Activated CD4-positive, alpha-beta T cell treated with anti-CD3 and anti-CD28 coated beads, Interleukin-2, amount 10 ng/mL, durations not matched to agents 24 days and 14 days (primary cell): ENCODE measurements at regions not wholly inside any gene's neighbourhood (a gene's known extent, or its start where the extent isn't known, plus 50 kb on each side); places are given as distances from the start of the nearest gene placed in this dataset.

Experiments used
- DNase-seq: peaks from one replicate; pipeline ENCODE4 v3.0.0; 2022
- H3K27ac Mint-ChIP-seq: one replicate; pipeline ENCODE4 v1.8.0; 2022; ENCODE audit warnings: mild to moderate bottlenecking, mixed read lengths
- H3K27me3 Mint-ChIP-seq: one replicate; pipeline ENCODE4 v1.8.0; 2022; ENCODE audit warnings: mixed read lengths
- H3K36me3 Mint-ChIP-seq: one replicate; pipeline ENCODE4 v1.8.0; 2022; ENCODE audit warnings: low read depth, mild to moderate bottlenecking, mixed read lengths
- H3K4me1 Mint-ChIP-seq: one replicate; pipeline ENCODE4 v1.8.0; 2021; ENCODE audit warnings: mixed read lengths
- H3K4me3 Mint-ChIP-seq: one replicate; pipeline ENCODE4 v1.8.0; 2022; ENCODE audit warnings: mild to moderate bottlenecking, moderate library complexity, mixed read lengths
- H3K9me3 Mint-ChIP-seq: one replicate; pipeline ENCODE4 v1.8.0; 2021; ENCODE audit warnings: mixed read lengths
- intact Hi-C: fragments of 100-400 bp; cut with micrococcal nuclease; formaldehyde crosslinking; loops from one replicate; pipeline ENCODE4 v1.15.1; 2023

- Mint-ChIP-seq H3K36me3 (no peaks in the 10 kb centered on the region), H3K27ac (no peak overlapping the region), H3K27me3 (no peaks in the 10 kb centered on the region), H3K4me1 (no peaks in the 10 kb centered on the region), H3K4me3 (no peak overlapping the region), H3K9me3 (peaks cover 4% of the 10 kb centered on the region)
- intact Hi-C loops: no loop called here
- DNase-seq: no peak
Measured at GRCh38 chr7:69349291-69349690, 249.0 kb upstream of the AUTS2 start.

- no peak for DNase-seq
- no peaks in the 10 kb centered on the region for H3K9me3 Mint-ChIP-seq
- no peak overlapping the region for H3K27ac Mint-ChIP-seq
- intact Hi-C loops: no loop called here
- no peaks in the 10 kb centered on the region for H3K4me1 Mint-ChIP-seq
- H3K27me3 Mint-ChIP-seq: no peaks in the 10 kb centered on the region
- no peak overlapping the region for H3K4me3 Mint-ChIP-seq
- H3K36me3 Mint-ChIP-seq: no peaks in the 10 kb centered on the region
Measured at GRCh38 chr7:69358163-69358821, 240.0 kb upstream of the AUTS2 start.

- Mint-ChIP-seq H3K36me3 (no peaks in the 10 kb centered on the region), H3K27ac (no peak overlapping the region), H3K9me3 (no peaks in the 10 kb centered on the region), H3K27me3 (no peaks in the 10 kb centered on the region), H3K4me1 (no peaks in the 10 kb centered on the region), H3K4me3 (no peak overlapping the region)
- intact Hi-C loops: no loop called here
- no peak for DNase-seq
Measured at GRCh38 chr7:69359003-69359700, 239.1 kb upstream of the AUTS2 start.

GRCh38 chr7:69360913-69361312 lies 237.4 kb upstream of the AUTS2 start:
- no peak overlapping the region for H3K4me3 Mint-ChIP-seq
- no peaks in the 10 kb centered on the region for H3K4me1 Mint-ChIP-seq
- no peak overlapping the region for H3K27ac Mint-ChIP-seq

GRCh38 chr7:69363136-69363535 lies 235.1 kb upstream of the AUTS2 start:
- intact Hi-C loops: no loop called here
- Mint-ChIP-seq H3K9me3 (no peaks in the 10 kb centered on the region), H3K27me3 (no peaks in the 10 kb centered on the region), H3K27ac (no peak overlapping the region), H3K4me3 (no peak overlapping the region), H3K4me1 (no peaks in the 10 kb centered on the region), H3K36me3 (no peaks in the 10 kb centered on the region)
- DNase-seq: no peak

More at GRCh38 chr7:69360913-69361312, 237.4 kb upstream of the AUTS2 start:
- Mint-ChIP-seq H3K27me3 (no peaks in the 10 kb centered on the region), H3K36me3 (no peaks in the 10 kb centered on the region), H3K9me3 (no peaks in the 10 kb centered on the region)
- intact Hi-C loops: no loop called here
- DNase-seq: no peak

GRCh38 chr7:69364813-69365643 lies 233.2 kb upstream of the AUTS2 start:
- no peak for DNase-seq
- intact Hi-C loops: no loop called here
- Mint-ChIP-seq H3K9me3 (no peaks in the 10 kb centered on the region), H3K27ac (no peak overlapping the region), H3K27me3 (no peaks in the 10 kb centered on the region), H3K4me1 (no peaks in the 10 kb centered on the region), H3K4me3 (no peak overlapping the region), H3K36me3 (no peaks in the 10 kb centered on the region)

GRCh38 chr7:69365651-69366192 lies 232.6 kb upstream of the AUTS2 start:
- Mint-ChIP-seq H3K27ac (no peak overlapping the region), H3K9me3 (no peaks in the 10 kb centered on the region), H3K27me3 (no peaks in the 10 kb centered on the region), H3K4me3 (no peak overlapping the region), H3K36me3 (no peaks in the 10 kb centered on the region), H3K4me1 (no peaks in the 10 kb centered on the region)
- DNase-seq: no peak
- intact Hi-C loops: no loop called here

- Mint-ChIP-seq H3K36me3 (no peaks in the 10 kb centered on the region), H3K27me3 (no peaks in the 10 kb centered on the region), H3K4me3 (no peak overlapping the region), H3K27ac (no peak overlapping the region), H3K4me1 (no peaks in the 10 kb centered on the region), H3K9me3 (no peaks in the 10 kb centered on the region)
- intact Hi-C loops: no loop called here
- no peak for DNase-seq
Measured at GRCh38 chr7:69367780-69368179, 230.5 kb upstream of the AUTS2 start.

GRCh38 chr7:69373171-69374043 lies 224.9 kb upstream of the AUTS2 start:
- H3K4me1 Mint-ChIP-seq: no peaks in the 10 kb centered on the region
- intact Hi-C loops: no loop called here
- H3K27me3 Mint-ChIP-seq: no peaks in the 10 kb centered on the region
- no peak for DNase-seq
- H3K9me3 Mint-ChIP-seq: peaks cover 8% of the 10 kb centered on the region
- no peak overlapping the region for H3K4me3 Mint-ChIP-seq
- H3K27ac Mint-ChIP-seq: no peak overlapping the region
- H3K36me3 Mint-ChIP-seq: no peaks in the 10 kb centered on the region

- no peaks in the 10 kb centered on the region for H3K36me3 Mint-ChIP-seq
- H3K9me3 Mint-ChIP-seq: peaks cover 10% of the 10 kb centered on the region
Measured at GRCh38 chr7:69374044-69374425, 224.2 kb upstream of the AUTS2 start.

GRCh38 chr7:69377191-69377590 lies 221.1 kb upstream of the AUTS2 start:
- peaks cover 10% of the 10 kb centered on the region for H3K9me3 Mint-ChIP-seq
- no peaks in the 10 kb centered on the region for H3K36me3 Mint-ChIP-seq
- no peak for DNase-seq
- no peak overlapping the region for H3K27ac Mint-ChIP-seq
- H3K4me1 Mint-ChIP-seq: no peaks in the 10 kb centered on the region
- no peak overlapping the region for H3K4me3 Mint-ChIP-seq
- H3K27me3 Mint-ChIP-seq: no peaks in the 10 kb centered on the region
- intact Hi-C loops: no loop called here

More at GRCh38 chr7:69374044-69374425, 224.2 kb upstream of the AUTS2 start:
- no peak for DNase-seq
- Mint-ChIP-seq H3K4me1 (no peaks in the 10 kb centered on the region), H3K27ac (no peak overlapping the region), H3K27me3 (no peaks in the 10 kb centered on the region), H3K4me3 (no peak overlapping the region)
- intact Hi-C loops: no loop called here

- Mint-ChIP-seq H3K4me1 (no peaks in the 10 kb centered on the region), H3K27me3 (no peaks in the 10 kb centered on the region), H3K9me3 (peaks cover 5% of the 10 kb centered on the region), H3K27ac (no peak overlapping the region), H3K4me3 (no peak overlapping the region), H3K36me3 (no peaks in the 10 kb centered on the region)
- intact Hi-C loops: no loop called here
- no peak for DNase-seq
Measured at GRCh38 chr7:69388452-69389137, 209.7 kb upstream of the AUTS2 start.

GRCh38 chr7:69389216-69389615 lies 209.1 kb upstream of the AUTS2 start:
- no peaks in the 10 kb centered on the region for H3K27me3 Mint-ChIP-seq
- H3K9me3 Mint-ChIP-seq: peaks cover 5% of the 10 kb centered on the region
- no peak for DNase-seq
- no peaks in the 10 kb centered on the region for H3K4me1 Mint-ChIP-seq
- H3K36me3 Mint-ChIP-seq: no peaks in the 10 kb centered on the region
- intact Hi-C loops: no loop called here
- H3K4me3 Mint-ChIP-seq: no peak overlapping the region
- H3K27ac Mint-ChIP-seq: no peak overlapping the region
